Testis (tissue), 2 donors: ENCODE measurements at regions not wholly inside any gene's neighbourhood (a gene's known extent, or its start where the extent isn't known, plus 50 kb on each side); places are given as distances from the start of the nearest gene placed in this dataset.

Source experiments
- DNase-seq: peaks from one replicate; pipeline ENCODE4 v3.0.0-alpha.2; 2019
- H3K27ac ChIP-seq, 2 donors: fragments of 200-600 bp; sonication (generic); one replicate each; pipeline ENCODE4 v1.5.1; 2019
- H3K27me3 ChIP-seq: fragments of 200-600 bp; sonication (generic); one replicate; pipeline ENCODE4 v1.5.1; 2019
- H3K36me3 ChIP-seq: fragments of 200-600 bp; sonication (generic); one replicate; pipeline ENCODE4 v1.5.1; 2017; ENCODE audit warnings: low read depth; ENCODE audit errors: missing control alignments
- H3K4me1 ChIP-seq: fragments of 200-600 bp; sonication (generic); one replicate; pipeline ENCODE4 v1.5.1; 2019
- H3K4me3 ChIP-seq, 2 donors: fragments of 200-600 bp; sonication (generic); one replicate each; pipeline ENCODE4 v1.5.1; 2017 to 2019
- H3K9me3 ChIP-seq: fragments of 200-600 bp; sonication (generic); one replicate; pipeline ENCODE4 v1.5.1; 2017
- POLR2A ChIP-seq: fragments of 450-650 bp; IDR thresholded peaks from one replicate; pipeline ENCODE4 v1.6.1; 2017; ENCODE audit warnings: antibody characterized with exemption, mild to moderate bottlenecking, moderate library complexity
- WGBS, 2 donors: methylation state at CpG; one replicate each; pipeline ENCODE4 v1.1.5; 2018; 5-methylcytosine and 5-hydroxymethylcytosine counted together
- intact Hi-C: fragments of 100-400 bp; cut with DNase I; formaldehyde crosslinking; loops from one replicate; pipeline ENCODE4 v1.15.1; 2023; ENCODE audit warnings: low total_unique reads
- TF ChIP-seq, protein P1 (sequence below), 3 experiments: fragments of 450-650 bp in 2 of 3; fragments of 200-600 bp in 1 of 3; sonication (generic) in 1 of 3; IDR thresholded peaks; one replicate each; pipeline ENCODE4 v1.5.1; 2016 to 2019; ENCODE audit warnings: antibody characterized with exemption in 3 of 3, mild to moderate bottlenecking in 2 of 3, moderate library complexity in 1 of 3

DNA sequence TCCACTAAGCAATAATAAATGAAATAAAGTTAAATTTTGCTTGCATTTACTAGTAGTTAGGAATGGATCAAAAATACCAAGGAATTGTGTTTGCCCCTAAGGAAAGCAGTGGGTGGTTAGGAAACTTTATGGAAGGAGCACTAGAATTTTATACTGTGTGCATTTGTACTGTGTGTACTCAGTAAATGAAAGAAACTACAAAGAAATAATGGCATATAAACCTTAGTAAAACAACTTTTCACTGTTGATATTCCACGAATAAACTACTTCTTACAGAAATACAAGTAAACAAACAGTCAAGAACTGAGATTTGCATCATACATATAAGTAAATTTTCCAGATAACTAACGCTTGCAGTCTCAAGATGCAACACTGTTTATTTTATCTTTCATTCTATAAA lies 103.7 kb upstream of the PARP8 start:
- intact Hi-C loops: no loop called here

GRCh38 chr5:50564079-50564478 lies 102.4 kb upstream of the PARP8 start:
- H3K27me3 ChIP-seq: no peaks in the 10 kb centered on the region
- WGBS, 2 donors: 9 to 46% methylated on average over 2 of the region's 2 CpGs
- no peaks in the 10 kb centered on the region for H3K9me3 ChIP-seq
- intact Hi-C loops: no loop called here
- no peak overlapping the region for H3K4me3 ChIP-seq
- TF ChIP-seq, protein P1, sequence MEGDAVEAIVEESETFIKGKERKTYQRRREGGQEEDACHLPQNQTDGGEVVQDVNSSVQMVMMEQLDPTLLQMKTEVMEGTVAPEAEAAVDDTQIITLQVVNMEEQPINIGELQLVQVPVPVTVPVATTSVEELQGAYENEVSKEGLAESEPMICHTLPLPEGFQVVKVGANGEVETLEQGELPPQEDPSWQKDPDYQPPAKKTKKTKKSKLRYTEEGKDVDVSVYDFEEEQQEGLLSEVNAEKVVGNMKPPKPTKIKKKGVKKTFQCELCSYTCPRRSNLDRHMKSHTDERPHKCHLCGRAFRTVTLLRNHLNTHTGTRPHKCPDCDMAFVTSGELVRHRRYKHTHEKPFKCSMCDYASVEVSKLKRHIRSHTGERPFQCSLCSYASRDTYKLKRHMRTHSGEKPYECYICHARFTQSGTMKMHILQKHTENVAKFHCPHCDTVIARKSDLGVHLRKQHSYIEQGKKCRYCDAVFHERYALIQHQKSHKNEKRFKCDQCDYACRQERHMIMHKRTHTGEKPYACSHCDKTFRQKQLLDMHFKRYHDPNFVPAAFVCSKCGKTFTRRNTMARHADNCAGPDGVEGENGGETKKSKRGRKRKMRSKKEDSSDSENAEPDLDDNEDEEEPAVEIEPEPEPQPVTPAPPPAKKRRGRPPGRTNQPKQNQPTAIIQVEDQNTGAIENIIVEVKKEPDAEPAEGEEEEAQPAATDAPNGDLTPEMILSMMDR (IDR thresholded peaks at IDR 0.05): no peak
- no peak for TF ChIP-seq POLR2A
- DNase-seq: no peak
- H3K4me1 ChIP-seq: no peaks in the 10 kb centered on the region
- no peak overlapping the region for H3K27ac ChIP-seq
- H3K36me3 ChIP-seq: no peaks in the 10 kb centered on the region

More for the DNA sequence above, 103.7 kb upstream of the PARP8 start:
- Histone ChIP-seq H3K27me3 (no peaks in the 10 kb centered on the region), H3K9me3 (no peaks in the 10 kb centered on the region), H3K4me1 (no peaks in the 10 kb centered on the region), H3K4me3 (no peak overlapping the region), H3K27ac (no peak overlapping the region), H3K36me3 (no peaks in the 10 kb centered on the region)
- 72 to 82% methylated on average over 2 of the region's 2 CpGs for WGBS, 2 donors
- TF ChIP-seq, protein P1 (IDR thresholded peaks at IDR 0.05): no peak
- no peak for TF ChIP-seq POLR2A
- DNase-seq: no peak

DNA sequence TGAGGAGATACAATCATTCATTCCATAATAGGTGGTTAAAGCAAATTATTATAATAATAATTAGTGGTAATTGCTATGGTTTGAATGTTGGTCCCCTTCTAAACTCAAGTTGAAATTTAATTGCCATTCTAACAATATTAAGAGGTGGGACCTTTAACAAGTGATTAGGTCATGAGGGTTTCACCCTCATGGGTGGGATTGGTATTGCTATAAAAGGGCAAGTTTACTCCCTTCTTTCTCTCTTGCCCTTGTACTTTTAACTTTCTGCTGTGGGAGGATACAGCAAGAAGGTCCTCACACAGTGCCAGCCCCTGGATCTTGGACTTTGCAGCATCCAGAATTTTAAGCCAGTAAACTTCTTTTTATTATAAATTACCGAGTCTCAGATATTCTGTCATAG lies 101.9 kb upstream of the PARP8 start:
- Histone ChIP-seq H3K27me3 (no peaks in the 10 kb centered on the region), H3K36me3 (no peaks in the 10 kb centered on the region), H3K9me3 (no peaks in the 10 kb centered on the region), H3K4me3 (no peak overlapping the region), H3K27ac (no peak overlapping the region), H3K4me1 (no peaks in the 10 kb centered on the region)
- TF ChIP-seq, protein P1 (IDR thresholded peaks at IDR 0.05): no peak
- TF ChIP-seq POLR2A: no peak
- intact Hi-C loops: no loop called here
- WGBS, 2 donors: 84 to 85% methylated on average over 1 of the region's 1 CpG
- no peak for DNase-seq

DNA sequence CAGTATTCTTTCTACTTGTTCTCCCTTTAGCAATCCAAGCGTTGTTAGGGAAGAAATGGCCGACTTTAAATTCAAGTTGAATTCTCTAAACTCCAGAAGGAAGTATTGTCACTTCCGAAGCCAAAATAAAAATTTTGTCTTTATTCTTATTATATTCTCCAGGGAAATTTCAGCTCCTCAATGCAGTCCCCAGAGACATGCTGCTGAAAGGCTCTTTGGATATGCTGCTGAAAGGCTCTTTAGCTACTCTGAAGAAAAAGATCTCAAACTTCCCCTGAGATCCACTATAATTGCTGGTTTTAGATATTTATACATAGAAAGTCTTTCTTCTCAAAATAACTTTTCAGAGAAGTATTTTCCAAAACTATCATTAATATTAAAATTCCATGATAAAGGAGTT lies 92.3 kb upstream of the PARP8 start:
- no peaks in the 10 kb centered on the region for H3K9me3 ChIP-seq
- no peak overlapping the region for H3K4me3 ChIP-seq
- intact Hi-C loops: no loop called here

GRCh38 chr5:50575740-50576139 lies 90.7 kb upstream of the PARP8 start:
- no peak overlapping the region for H3K27ac ChIP-seq
- no peaks in the 10 kb centered on the region for H3K4me1 ChIP-seq
- TF ChIP-seq, protein P1 (IDR thresholded peaks at IDR 0.05): no peak
- no peak for TF ChIP-seq POLR2A
- no peak overlapping the region for H3K4me3 ChIP-seq
- H3K27me3 ChIP-seq: no peaks in the 10 kb centered on the region
- intact Hi-C loops: no loop called here
- no peaks in the 10 kb centered on the region for H3K36me3 ChIP-seq
- H3K9me3 ChIP-seq: no peaks in the 10 kb centered on the region
- WGBS, 2 donors: 70 to 71% methylated on average over 3 of the region's 3 CpGs
- no peak for DNase-seq

More for the DNA sequence above, 92.3 kb upstream of the PARP8 start:
- Histone ChIP-seq H3K27me3 (no peaks in the 10 kb centered on the region), H3K4me1 (no peaks in the 10 kb centered on the region), H3K36me3 (no peaks in the 10 kb centered on the region), H3K27ac (no peak overlapping the region)
- no peak for DNase-seq
- TF ChIP-seq, protein P1 (IDR thresholded peaks at IDR 0.05): no peak
- no peak for TF ChIP-seq POLR2A
- WGBS, 2 donors: 56 to 68% methylated on average over 3 of the region's 3 CpGs
